T47D (cell line): ENCODE measurements at regions not wholly inside any gene's neighbourhood (a gene's known extent, or its start where the extent isn't known, plus 50 kb on each side); places are given as distances from the start of the nearest gene placed in this dataset.

ENCODE experiments used
- DNase-seq, 2 experiments: peaks; one replicate each; pipeline versions ENCODE4 v3.0.0 to v3.0.0-alpha.2; 2011 to 2012; ENCODE audit warnings: low read depth in 1 of 2, low spot score in 1 of 2
- JUND ChIP-seq: IDR thresholded peaks from 2 replicates; pipeline ENCODE4 v1.6.1; 2012; ENCODE audit warnings: low read depth
- in situ Hi-C: cut with HindIII; loops from 2 replicates; pipeline ENCODE4 v1.10.0; 2016; ENCODE audit warnings: low sequenced_read_pairs, low pct_unique_long_range_greater_than_20kb

- no peak for DNase-seq
- TF ChIP-seq JUND: no peak
- in situ Hi-C loops: no loop called here
These were observed 394.7 kb downstream of the PDGFC start for GRCh38 chr4:156576946-156577345.

- DNase-seq: no peak
- in situ Hi-C loops: no loop called here
- no peak for TF ChIP-seq JUND
These were observed 396.0 kb downstream of the PDGFC start for GRCh38 chr4:156575430-156576073.

- no peak for DNase-seq
- TF ChIP-seq JUND: no peak
- in situ Hi-C loops: no loop called here
These were observed 400.5 kb downstream of the PDGFC start for GRCh38 chr4:156571146-156571545.

GRCh38 chr4:156569535-156569934 is 402.1 kb downstream of the PDGFC start:
- no peak for DNase-seq
- in situ Hi-C loops: no loop called here
- TF ChIP-seq JUND: no peak

DNA sequence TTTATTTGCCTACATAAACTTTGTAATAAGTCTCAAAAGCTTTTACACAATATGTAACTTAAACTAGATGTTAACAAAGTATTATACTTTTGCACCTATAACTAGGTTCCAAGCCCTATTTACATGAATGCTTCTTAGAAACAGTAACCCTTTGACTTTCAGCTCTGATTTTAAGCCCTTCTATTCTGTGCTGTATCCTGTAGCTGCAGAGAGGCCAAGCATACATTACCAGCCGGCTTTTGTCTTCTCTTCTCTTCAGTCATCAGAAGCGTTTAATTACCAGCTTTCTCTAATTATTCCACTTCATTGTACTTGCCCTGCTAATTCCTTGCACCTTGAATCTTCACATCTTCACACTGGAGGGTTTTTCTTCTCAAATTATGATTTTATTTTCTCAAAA is 403.1 kb downstream of the PDGFC start:
- in situ Hi-C loops: no loop called here
- DNase-seq: no peak
- TF ChIP-seq JUND: no peak

DNA sequence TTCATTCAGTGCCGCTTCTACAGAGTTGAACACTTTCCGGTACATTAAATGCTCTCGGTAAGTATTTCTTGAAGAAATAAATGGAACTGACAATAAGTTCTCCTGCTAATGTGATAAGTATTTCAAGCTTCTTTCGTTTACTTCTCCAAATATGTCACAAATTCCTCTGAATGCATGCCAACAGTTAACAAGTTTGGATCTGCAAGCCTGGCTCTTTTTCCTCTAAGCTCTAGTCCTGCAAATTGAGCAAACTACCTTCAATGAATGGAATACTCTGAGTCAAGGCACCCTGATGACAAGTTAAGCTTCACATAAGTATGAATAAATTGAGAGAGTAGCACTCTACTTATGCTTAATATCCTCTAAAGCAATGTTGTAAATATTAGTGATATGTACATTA is 403.6 kb downstream of the PDGFC start:
- TF ChIP-seq JUND: no peak
- DNase-seq: no peak
- in situ Hi-C loops: no loop called here

DNA sequence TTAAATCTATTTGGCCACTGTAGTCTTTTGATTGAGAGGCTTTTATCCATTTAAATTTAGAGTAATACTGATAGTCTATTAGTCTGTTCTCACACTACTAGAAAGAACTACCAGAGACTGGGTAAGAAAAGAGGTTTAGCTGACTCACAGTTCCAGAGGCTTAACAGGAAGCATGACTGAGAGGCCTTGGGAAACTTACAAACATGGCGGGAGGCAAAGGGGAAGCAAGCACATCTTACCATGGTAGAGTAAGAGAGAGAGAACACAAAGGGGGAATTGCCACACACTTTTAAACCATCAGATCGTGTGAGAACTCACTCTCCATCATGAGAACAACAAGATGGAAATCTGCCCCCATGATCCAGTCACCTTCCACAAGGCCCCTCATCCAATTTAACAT is 410.9 kb downstream of the PDGFC start:
- in situ Hi-C loops: no loop called here
- DNase-seq: no peak
- no peak for TF ChIP-seq JUND

DNA sequence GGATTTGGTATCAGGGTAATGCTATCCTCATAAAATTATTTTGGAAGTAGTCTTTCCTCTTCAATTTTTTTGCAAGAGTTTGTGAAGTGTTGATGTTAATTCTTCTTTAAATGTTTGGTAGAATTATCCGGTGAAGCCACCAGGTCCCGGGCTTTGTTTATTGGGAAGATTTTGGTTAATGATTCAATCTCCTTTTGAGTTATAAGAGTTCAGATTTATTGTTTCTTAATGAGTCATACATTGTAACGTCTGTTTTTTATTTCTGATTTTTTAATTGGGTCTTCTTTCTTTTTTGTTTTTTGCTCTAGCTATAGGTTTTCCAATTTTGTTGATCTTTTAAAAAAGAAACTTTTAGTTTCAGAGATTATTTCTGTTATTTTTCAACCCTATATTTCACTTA is 412.3 kb downstream of the PDGFC start:
- in situ Hi-C loops: no loop called here
- no peak for TF ChIP-seq JUND

GRCh38 chr4:156558373-156559025 is 413.1 kb downstream of the PDGFC start:
- in situ Hi-C loops: no loop called here
- no peak for TF ChIP-seq JUND

More for the DNA sequence above, 412.3 kb downstream of the PDGFC start:
- DNase-seq: no peak

DNA sequence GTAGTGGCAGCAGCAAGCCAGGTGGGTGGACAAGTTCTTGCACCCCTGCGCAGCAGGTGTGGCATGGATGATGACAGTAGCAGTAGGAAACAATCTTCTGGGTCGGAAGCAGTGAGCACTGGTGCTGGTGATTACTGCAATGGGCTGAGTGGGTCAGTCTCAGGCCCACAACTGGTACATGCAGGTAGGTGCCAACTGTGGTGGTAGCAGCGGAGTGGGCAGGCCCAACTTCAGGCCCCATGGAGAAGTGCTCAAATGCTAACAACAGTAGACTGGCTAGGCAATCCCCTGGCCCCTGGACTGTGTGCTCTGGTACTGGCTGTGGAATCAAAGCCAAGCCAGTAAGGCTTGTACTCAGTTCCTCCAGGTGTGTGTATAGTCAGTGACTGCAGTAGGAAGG is 413.7 kb downstream of the PDGFC start:
- DNase-seq: no peak
- TF ChIP-seq JUND: no peak
- in situ Hi-C loops: no loop called here

More at GRCh38 chr4:156558373-156559025, 413.1 kb downstream of the PDGFC start:
- DNase-seq: no peak

DNA sequence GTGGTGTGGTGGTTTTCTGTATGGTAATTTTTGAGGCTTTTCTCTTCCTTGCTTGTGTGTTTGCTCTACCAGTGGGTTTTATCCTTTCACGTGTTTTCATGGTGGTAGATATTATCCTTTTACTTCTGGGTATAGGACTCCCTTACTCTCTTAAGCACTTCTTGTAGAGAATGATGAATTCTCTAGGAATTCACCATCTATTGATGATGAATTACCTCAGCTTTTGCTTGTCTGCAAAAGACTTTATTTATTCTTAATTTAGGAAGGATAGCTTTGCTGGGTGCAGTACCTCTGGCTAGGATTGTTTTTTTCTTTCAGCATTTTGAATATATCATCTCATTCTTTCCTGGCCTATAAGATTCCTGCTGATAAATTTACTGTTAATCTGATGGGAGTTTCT is 415.3 kb downstream of the PDGFC start:
- no peak for DNase-seq
- in situ Hi-C loops: no loop called here
- no peak for TF ChIP-seq JUND

- no peak for TF ChIP-seq JUND
- DNase-seq: no peak
- in situ Hi-C loops: no loop called here
These were observed 417.9 kb downstream of the PDGFC start for GRCh38 chr4:156553659-156554058.

DNA sequence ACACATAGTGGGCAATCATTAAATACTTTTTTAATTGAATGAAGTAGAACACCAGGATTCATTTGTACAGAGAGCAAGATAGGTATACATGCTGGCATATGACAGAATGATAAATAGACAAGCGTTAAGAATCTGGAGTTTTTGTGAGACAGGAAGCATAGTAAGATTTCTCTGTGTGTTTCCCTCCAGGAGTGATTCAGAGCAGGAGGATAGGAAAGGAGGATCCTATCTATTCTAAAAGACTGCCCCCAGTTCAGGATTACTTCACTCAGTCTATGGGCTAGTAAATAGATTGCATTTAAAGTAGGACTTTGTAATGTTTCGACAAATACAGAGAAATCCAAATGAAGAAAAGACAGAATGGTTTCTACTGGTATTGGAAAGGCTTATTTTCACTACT is 423.7 kb downstream of the PDGFC start:
- no peak for DNase-seq
- TF ChIP-seq JUND: no peak
- in situ Hi-C loops: no loop called here

DNA sequence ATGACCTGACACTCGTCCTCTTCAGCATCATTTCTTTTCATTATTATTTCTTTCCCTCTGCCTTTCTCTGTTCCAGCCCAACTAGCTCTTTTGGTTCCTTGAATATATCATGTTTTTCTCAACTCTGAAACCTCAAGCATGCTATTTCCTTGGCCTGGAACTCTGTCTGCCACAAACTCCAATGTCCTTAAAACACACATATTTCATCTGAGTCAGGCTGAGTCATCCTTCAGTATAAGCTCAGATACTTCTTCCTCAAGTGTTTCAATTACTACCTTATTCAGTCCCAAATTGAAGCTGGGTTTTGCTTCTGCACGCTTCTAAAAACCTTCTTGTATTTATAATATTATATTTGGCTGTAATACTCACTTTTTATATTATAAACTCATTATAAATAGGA is 424.2 kb downstream of the PDGFC start:
- in situ Hi-C loops: no loop called here
- no peak for TF ChIP-seq JUND
- no peak for DNase-seq
